GM21367 (cell line): ENCODE measurements at regions not wholly inside any gene's neighbourhood (a gene's known extent, or its start where the extent isn't known, plus 50 kb on each side); places are given as distances from the start of the nearest gene placed in this dataset.

ENCODE experiments used
- ATAC-seq: cut with Tn5 transposase; IDR thresholded peaks from one replicate; pipeline ENCODE4 v1.9.1; 2021; ENCODE audit not compliant: unreplicated experiment

GRCh38 chr4:41865306-41865980 lies 69.8 kb upstream of the TMEM33 start:
- no peak for ATAC-seq

- ATAC-seq = no peak
Observed at GRCh38 chr4:41859087-41859486, 76.1 kb upstream of the TMEM33 start.

GRCh38 chr4:41857226-41857641 lies 78.0 kb upstream of the TMEM33 start:
- no peak for ATAC-seq

DNA sequence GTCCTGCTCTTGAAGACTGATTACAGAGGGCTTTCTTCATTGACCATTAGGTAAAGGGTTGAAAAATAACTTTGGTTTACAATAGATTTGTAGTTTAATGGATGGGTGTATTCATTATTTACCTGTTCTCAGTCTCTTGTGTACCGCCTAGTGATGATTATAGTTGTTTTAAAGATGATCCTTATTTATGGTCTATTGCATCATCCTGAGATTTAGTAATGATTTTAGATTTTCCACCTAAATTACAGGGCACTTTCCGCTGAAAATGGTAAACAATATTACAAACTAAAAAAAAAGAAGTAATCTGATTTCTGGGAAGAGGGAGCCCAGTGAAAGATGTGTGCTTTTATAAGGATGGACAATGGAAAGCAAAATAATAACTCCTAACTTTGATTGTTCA lies 78.4 kb upstream of the TMEM33 start:
- ATAC-seq = no peak

- ATAC-seq = no peak
Observed at GRCh38 chr4:41853973-41854372, 81.3 kb upstream of the TMEM33 start.

DNA sequence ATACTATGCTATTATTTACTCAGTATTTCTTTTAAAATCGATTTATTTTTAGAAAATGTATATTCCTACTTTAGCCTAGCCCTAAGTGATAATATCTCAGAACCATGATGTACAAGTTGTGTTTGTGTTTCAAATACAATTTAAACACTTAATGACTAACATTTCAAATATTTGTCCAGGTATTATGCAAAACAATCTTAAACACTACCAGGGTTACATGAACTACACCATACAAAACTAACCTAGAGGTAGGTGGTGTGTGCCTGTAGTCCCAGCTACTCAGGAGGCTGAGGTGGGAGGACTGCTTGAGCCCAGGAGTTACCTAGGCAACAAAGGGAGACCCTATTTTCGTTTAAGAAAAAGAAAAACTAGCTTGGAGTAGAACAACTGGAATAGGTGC lies 83.0 kb upstream of the TMEM33 start:
- no peak for ATAC-seq

GRCh38 chr4:41851621-41852020 lies 83.6 kb upstream of the TMEM33 start:
- ATAC-seq = no peak

GRCh38 chr4:41844327-41844726 lies 90.9 kb upstream of the TMEM33 start:
- no peak for ATAC-seq

GRCh38 chr4:41839916-41840854 lies 91.7 kb upstream of the PHOX2B start:
- no peak for ATAC-seq

DNA sequence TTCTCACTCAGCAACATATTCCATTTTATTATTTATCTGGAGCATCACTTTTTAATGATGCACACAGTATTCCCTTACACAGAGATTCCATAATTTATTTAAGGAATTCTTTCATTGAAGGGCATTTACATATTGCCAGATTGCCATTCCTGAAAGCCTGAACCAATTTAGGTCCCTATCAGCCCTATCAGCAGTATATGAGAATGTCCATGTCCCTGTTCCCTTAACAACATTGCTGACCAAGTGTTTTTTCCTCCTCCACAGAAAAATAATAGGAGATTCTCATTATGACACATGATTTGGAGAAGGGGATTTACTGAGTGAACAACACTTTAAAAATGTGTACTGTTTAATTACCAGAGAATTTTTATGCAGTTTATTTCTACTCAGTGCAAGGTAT lies 90.1 kb upstream of the PHOX2B start:
- no peak for ATAC-seq

GRCh38 chr4:41835321-41835995 lies 86.9 kb upstream of the PHOX2B start:
- ATAC-seq = no peak

DNA sequence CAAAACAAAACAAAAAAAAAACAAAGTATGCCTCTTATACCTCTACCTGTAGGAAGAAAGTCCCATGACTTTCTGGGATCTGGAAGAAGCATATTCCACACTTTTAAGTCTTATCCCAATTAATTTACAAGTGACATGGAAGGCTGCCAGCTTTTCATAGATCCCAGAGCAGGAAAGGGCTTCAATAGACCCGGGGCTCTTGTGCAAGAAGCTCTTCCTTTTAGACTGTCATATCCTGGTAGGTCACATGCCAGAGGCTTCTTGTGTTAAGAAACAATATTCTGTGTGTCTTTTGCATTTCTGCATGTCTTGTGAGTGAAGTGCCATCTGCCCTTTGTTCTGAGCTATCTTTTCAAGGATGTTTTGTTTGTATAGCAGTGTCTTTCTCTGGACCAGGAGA lies 84.4 kb upstream of the PHOX2B start:
- no peak for ATAC-seq

- ATAC-seq = no peak
Observed at GRCh38 chr4:41822325-41822724, 73.8 kb upstream of the PHOX2B start.

DNA sequence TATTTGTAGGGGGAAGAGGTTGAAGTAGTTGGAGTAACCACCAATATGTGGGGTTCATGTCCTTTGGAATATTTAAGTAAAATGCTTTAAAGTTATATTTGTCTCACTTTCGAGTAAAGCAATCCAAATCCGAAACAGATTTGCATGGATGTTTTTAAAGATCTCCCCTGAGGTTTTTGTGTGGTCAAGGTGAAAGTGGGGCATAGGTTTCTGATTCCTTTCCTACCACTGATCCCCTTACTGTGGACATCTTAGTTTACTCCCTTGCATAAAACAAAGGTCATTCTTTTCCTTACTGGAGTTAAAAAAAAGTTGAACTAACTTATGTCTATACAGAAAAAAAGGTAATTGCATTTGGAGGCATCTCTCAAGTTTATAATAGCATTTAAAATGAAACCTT lies 71.9 kb upstream of the PHOX2B start:
- ATAC-seq = no peak

DNA sequence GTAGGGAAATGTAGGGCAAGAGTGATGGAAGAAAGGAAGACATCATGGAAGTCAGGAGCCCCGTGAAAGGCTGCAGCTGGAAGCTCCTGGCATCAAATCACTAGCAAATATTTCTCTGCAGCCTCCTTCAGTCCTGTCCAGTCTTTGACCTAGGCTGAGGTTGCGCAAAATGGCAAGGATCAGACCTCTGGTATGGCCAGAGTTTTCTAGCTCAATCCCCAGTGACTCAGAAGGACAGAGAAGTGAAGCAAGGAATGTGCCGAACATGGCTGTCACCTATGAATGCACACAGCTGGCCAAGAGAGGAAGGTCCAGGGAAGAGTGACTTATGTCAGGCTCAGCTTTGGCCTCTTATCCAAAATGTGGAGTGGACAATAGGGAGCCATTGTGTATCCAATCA lies 71.1 kb upstream of the PHOX2B start:
- ATAC-seq = no peak

DNA sequence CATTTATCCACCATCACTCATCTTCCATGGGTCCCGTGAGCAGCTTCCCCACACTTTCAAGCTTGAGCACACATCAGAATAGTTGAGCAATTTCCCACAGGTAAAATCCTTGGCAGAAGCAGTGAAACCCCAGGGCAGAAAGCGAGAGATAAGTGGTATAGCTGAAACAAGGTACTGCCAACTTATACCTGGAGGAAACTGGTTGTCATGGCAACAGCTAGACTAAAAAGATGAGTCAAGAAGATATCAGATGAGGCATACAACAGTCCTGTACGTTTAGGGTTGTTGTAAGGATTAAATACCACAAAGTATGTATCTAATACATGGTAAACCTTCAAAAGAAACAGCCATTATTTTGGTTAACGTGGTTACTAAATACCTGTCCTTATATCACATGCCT lies 66.9 kb upstream of the PHOX2B start:
- ATAC-seq = no peak

- no peak for ATAC-seq
Observed at GRCh38 chr4:41814565-41814964, 66.0 kb upstream of the PHOX2B start.

GRCh38 chr4:41806807-41807206 lies 58.3 kb upstream of the PHOX2B start:
- ATAC-seq = no peak

DNA sequence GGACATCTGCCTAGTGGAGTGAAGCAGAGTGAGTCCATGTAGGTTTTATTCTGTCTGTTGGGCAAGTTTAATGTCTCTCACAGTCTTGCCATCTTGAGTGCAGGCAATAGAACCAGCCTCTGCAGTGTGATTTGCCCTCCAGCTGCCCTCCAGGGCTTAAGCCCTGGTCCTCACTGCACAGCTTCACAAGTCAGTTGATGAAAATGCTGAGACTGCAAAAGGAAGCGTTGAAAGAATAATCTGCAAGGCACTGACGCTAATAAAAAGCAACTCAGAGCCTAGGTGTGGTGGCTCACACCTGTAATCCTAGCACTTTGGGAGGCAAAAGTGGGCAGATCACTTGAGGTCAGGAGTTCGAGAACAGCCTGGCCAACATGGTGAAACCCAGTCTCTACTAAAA lies 54.1 kb upstream of the PHOX2B start:
- ATAC-seq = no peak

GRCh38 chr4:41799126-41799525 lies 50.6 kb upstream of the PHOX2B start:
- no peak for ATAC-seq
